PFSK-1 (cell line): ENCODE measurements at regions not wholly inside any gene's neighbourhood (a gene's known extent, or its start where the extent isn't known, plus 50 kb on each side); places are given as distances from the start of the nearest gene placed in this dataset.

Source experiments
- FOXP2 ChIP-seq: optimal IDR thresholded peaks from 2 replicates; pipeline ENCODE3; 2011; ENCODE audit warnings: borderline replicate concordance, control low read depth, inconsistent platforms; ENCODE audit not compliant: insufficient read depth; ENCODE audit errors: extremely low read length, extremely low read depth
- POLR2AphosphoS5 ChIP-seq: IDR thresholded peaks from 2 replicates; pipeline ENCODE4 v1.6.1; 2012; ENCODE audit warnings: low read depth, mild to moderate bottlenecking, control low read depth, low read length, moderate library complexity
- SIN3A ChIP-seq: IDR thresholded peaks from 2 replicates; pipeline ENCODE4 v1.6.1; 2012; ENCODE audit warnings: mild to moderate bottlenecking, low read length, moderate library complexity, borderline replicate concordance; ENCODE audit not compliant: insufficient read depth
- TAF1 ChIP-seq: IDR thresholded peaks from 2 replicates; pipeline ENCODE4 v1.6.1; 2012; ENCODE audit warnings: low read length, control low read depth, borderline replicate concordance; ENCODE audit not compliant: insufficient read depth
- TF ChIP-seq, protein P1 (sequence below), 2 experiments: IDR thresholded peaks; 2 replicates each; pipeline versions ENCODE4 v1.6.1 to v1.8.0; 2011 to 2012; ENCODE audit warnings: low read depth in 2 of 2, low read length in 2 of 2, control low read depth in 1 of 2, inconsistent platforms in 1 of 2, mild to moderate bottlenecking in 1 of 2, moderate library complexity in 1 of 2; ENCODE audit not compliant: insufficient read depth in 1 of 2

DNA sequence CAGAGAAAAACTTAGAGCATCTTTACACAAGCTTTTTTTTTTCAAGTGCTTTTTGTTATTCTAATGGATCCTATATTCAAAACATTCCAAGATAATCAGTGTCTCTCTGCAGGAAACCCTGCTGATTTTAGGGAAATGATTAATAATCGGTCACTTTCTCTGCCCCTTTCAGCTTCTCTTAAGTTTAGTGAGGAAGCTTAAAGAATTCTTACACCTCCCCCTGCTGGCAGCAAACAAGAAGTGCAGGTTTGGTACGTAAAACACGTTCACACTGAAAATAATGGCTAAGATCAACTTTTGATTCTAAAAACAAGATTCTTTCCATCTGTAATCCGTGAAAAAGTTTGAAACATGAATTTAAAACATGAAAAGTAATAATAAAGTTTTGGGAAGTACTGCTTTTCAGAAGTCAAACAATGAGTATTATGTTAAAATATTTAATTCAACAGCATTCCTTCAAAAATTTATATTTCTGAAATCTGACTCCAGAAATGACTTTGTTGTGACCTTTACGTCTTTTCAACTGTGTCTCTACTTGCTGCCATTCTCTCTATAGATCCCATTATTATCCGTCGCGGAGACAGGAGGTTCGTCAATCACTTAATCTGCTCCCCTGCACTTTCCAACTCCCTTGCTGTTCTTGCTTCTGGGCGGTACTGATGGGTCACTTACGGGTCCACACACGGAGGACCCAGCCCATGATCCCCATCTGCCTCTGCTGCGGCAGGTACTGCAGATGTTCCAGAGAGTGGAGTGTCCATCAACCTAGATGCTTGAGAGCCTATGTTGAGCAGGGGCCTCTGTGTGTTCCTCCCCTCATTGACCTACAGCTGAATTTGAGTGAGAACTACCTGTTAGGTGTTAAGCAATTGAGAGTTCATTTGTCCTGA lies 203.1 kb upstream of the EDNRB start:
- TF ChIP-seq FOXP2 (no peak), SIN3A (no peak), TAF1 (no peak), POLR2AphosphoS5 (no peak)
- TF ChIP-seq, protein P1, sequence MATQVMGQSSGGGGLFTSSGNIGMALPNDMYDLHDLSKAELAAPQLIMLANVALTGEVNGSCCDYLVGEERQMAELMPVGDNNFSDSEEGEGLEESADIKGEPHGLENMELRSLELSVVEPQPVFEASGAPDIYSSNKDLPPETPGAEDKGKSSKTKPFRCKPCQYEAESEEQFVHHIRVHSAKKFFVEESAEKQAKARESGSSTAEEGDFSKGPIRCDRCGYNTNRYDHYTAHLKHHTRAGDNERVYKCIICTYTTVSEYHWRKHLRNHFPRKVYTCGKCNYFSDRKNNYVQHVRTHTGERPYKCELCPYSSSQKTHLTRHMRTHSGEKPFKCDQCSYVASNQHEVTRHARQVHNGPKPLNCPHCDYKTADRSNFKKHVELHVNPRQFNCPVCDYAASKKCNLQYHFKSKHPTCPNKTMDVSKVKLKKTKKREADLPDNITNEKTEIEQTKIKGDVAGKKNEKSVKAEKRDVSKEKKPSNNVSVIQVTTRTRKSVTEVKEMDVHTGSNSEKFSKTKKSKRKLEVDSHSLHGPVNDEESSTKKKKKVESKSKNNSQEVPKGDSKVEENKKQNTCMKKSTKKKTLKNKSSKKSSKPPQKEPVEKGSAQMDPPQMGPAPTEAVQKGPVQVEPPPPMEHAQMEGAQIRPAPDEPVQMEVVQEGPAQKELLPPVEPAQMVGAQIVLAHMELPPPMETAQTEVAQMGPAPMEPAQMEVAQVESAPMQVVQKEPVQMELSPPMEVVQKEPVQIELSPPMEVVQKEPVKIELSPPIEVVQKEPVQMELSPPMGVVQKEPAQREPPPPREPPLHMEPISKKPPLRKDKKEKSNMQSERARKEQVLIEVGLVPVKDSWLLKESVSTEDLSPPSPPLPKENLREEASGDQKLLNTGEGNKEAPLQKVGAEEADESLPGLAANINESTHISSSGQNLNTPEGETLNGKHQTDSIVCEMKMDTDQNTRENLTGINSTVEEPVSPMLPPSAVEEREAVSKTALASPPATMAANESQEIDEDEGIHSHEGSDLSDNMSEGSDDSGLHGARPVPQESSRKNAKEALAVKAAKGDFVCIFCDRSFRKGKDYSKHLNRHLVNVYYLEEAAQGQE (IDR thresholded peaks at IDR 0.05; ENCODE audit: insufficient read depth in 1 of 2, low read depth in 2 of 2, low read length in 2 of 2), result no peak

DNA sequence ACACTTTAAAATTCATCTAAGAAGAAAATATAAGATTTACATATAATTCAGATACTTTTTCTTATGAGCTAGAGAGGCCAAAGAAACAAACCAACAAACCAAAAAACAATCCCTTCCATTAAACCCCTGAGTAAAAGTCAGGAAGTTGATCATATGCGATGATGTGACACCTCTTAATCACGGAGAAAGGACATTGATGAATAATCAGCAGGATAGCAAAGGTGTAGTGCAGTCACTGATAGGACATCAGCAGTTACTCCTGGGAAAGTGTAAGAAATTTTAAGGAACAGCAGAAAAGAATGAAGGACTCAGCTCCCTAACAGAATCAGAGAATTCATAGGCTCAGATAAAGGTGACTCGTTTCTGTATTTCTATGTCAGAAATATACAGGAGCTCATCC lies 202.4 kb upstream of the EDNRB start:
- TF ChIP-seq SIN3A, result no peak
- TF ChIP-seq, protein P1 (IDR thresholded peaks at IDR 0.05; ENCODE audit: insufficient read depth in 1 of 2, low read depth in 2 of 2, low read length in 2 of 2), result no peak
- TF ChIP-seq FOXP2, result no peak
- no peak for TF ChIP-seq TAF1
- no peak for TF ChIP-seq POLR2AphosphoS5

DNA sequence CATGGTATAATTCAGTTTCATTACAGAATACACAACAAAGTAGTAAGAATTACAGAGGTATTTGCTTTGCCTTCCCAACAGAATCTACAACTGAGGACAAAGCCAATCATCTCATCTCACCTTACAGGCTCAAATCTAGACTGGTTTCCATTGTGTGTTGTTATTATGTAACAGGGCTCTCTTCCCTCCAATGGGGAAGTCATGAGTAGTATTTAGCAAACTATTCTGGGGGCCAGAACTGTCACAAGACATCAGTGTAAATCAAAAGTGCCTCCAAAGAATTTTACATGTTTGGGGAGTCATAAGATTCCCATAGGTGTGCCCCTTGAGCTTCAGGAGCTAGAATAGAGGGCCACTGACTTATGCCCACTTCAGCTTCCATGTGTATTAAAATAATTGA lies 187.0 kb upstream of the EDNRB start:
- no peak for TF ChIP-seq FOXP2
- TF ChIP-seq, protein P1 (IDR thresholded peaks at IDR 0.05; ENCODE audit: insufficient read depth in 1 of 2, low read depth in 2 of 2, low read length in 2 of 2), result no peak
- TF ChIP-seq TAF1, result no peak
- TF ChIP-seq SIN3A, result no peak
- TF ChIP-seq POLR2AphosphoS5, result no peak

DNA sequence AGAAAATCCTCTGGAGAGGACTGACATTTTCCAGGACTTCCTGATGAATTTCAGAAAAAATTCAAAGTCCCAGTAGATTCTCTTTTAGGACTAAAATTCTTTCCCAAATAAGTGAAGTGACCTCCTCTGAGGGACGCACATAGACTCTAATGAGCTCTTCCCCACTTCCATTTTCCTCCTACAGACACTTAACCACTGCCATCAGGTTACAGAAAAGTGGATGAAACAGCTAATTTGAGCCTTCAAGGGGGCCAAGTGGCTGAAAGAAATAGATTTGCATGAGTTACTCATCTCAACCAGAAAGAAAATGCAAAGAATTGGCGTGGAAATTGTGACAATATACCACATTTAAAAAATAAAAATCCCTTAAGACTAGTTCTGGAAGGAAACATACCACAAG lies 185.3 kb upstream of the EDNRB start:
- no peak for TF ChIP-seq FOXP2
- no peak for TF ChIP-seq SIN3A
- TF ChIP-seq POLR2AphosphoS5, result no peak
- TF ChIP-seq, protein P1 (IDR thresholded peaks at IDR 0.05; ENCODE audit: insufficient read depth in 1 of 2, low read depth in 2 of 2, low read length in 2 of 2), result no peak
- no peak for TF ChIP-seq TAF1

DNA sequence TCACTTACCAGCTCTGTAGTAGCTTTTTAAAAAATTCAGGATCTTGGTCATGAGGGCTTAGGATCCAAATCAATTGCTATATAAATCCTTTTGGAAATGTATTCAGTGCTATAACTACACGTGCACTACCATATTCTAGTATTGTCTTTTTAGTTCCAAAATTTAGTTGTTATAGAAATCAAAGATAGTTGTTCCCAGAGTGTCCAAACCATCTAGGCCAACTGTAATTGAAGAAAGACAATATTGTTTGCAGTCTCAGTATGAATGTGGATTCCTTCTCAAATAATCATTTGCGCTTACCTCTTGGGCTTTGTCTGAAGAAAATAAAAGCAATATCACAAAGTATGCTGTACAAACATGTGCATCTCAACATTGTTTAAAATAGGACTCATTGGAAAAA lies 184.1 kb upstream of the EDNRB start:
- TF ChIP-seq TAF1 (no peak), POLR2AphosphoS5 (no peak), SIN3A (no peak)
